SU-DHL-6 (cell line): ENCODE measurements at regions not wholly inside any gene's neighbourhood (a gene's known extent, or its start where the extent isn't known, plus 50 kb on each side); places are given as distances from the start of the nearest gene placed in this dataset.

Source experiments
- CTCF ChIP-seq: fragments of 200-600 bp; sonication (generic); IDR thresholded peaks from one replicate; pipeline ENCODE4 v1.5.1; 2017; ENCODE audit warnings: antibody characterized with exemption, mild to moderate bottlenecking, low read length, moderate library complexity; ENCODE audit not compliant: insufficient read depth, poor library complexity, severe bottlenecking
- EZH2phosphoT487 ChIP-seq: fragments of 200-600 bp; sonication (generic), shearing (Covaris generic); conservative IDR thresholded peaks from 2 replicates; pipeline ENCODE4 v1.6.1; 2018; ENCODE audit warnings: mild to moderate bottlenecking, antibody characterized with exemption, low read length, moderate library complexity, mixed read lengths

DNA sequence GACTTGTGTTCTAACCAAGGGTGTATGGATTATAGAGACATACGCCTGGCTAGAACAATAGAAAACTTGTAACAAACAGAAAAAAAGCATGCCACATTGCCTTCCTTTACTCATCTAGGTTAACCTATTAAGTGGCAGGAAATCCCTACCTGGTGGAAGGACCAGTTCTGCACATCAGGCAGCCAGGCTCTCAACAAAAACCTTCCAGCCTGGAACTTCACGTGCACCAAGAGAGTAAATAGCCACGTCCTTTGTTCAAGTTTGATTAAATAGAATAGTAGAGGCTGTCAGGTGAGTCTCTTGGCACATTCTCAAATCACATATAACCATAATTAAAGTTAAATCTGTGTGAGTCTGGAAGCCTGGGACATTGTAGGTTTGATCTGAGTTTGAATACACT, 85.0 kb upstream of the DPH6 start:
- no peak for TF ChIP-seq CTCF
- no peak for TF ChIP-seq EZH2phosphoT487
